ENCODE measurements at regions not wholly inside any gene's neighbourhood (a gene's known extent, or its start where the extent isn't known, plus 50 kb on each side); places are given as distances from the start of the nearest gene placed in this dataset.

- TF ChIP-seq, protein P1, sequence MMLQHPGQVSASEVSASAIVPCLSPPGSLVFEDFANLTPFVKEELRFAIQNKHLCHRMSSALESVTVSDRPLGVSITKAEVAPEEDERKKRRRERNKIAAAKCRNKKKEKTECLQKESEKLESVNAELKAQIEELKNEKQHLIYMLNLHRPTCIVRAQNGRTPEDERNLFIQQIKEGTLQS (IDR thresholded peaks at IDR 0.05) = peak; percentile 73
- TF ChIP-seq, protein P1 (CRISPR knock-in tag; conservative IDR thresholded peaks at IDR 0.05) = no peak
- no peak for TF ChIP-seq ZNF23 (CRISPR knock-in tag; IDR thresholded peaks at IDR 0.05)
- TF ChIP-seq ZBED1 (IDR thresholded peaks at IDR 0.05) = no peak
- no peak for TF ChIP-seq MBD2 (IDR thresholded peaks at IDR 0.05; ENCODE audit: borderline replicate concordance, low read depth)
- TF ChIP-seq CREM (IDR thresholded peaks at IDR 0.05; ENCODE audit: low read depth) = no peak
- no peak for TF ChIP-seq ZKSCAN1 (IDR thresholded peaks at IDR 0.05; ENCODE audit: low read depth, low read length)
- TF ChIP-seq EP400 (IDR thresholded peaks at IDR 0.05) = peak; percentile 42; the same call in 1 of the 2 replicates
- no peak for TF ChIP-seq TAF9B (IDR thresholded peaks at IDR 0.05; ENCODE audit: partially characterized antibody)
- TF ChIP-seq PATZ1 (CRISPR knock-in tag; IDR thresholded peaks at IDR 0.05; ENCODE audit: borderline replicate concordance) = no peak
- no peak for TF ChIP-seq SIRT6 (IDR thresholded peaks at IDR 0.05; ENCODE audit: low read depth, low read length)
- TF ChIP-seq ATF7 (IDR thresholded peaks at IDR 0.05) = peak; percentile 72
- TF ChIP-seq, protein P2, sequence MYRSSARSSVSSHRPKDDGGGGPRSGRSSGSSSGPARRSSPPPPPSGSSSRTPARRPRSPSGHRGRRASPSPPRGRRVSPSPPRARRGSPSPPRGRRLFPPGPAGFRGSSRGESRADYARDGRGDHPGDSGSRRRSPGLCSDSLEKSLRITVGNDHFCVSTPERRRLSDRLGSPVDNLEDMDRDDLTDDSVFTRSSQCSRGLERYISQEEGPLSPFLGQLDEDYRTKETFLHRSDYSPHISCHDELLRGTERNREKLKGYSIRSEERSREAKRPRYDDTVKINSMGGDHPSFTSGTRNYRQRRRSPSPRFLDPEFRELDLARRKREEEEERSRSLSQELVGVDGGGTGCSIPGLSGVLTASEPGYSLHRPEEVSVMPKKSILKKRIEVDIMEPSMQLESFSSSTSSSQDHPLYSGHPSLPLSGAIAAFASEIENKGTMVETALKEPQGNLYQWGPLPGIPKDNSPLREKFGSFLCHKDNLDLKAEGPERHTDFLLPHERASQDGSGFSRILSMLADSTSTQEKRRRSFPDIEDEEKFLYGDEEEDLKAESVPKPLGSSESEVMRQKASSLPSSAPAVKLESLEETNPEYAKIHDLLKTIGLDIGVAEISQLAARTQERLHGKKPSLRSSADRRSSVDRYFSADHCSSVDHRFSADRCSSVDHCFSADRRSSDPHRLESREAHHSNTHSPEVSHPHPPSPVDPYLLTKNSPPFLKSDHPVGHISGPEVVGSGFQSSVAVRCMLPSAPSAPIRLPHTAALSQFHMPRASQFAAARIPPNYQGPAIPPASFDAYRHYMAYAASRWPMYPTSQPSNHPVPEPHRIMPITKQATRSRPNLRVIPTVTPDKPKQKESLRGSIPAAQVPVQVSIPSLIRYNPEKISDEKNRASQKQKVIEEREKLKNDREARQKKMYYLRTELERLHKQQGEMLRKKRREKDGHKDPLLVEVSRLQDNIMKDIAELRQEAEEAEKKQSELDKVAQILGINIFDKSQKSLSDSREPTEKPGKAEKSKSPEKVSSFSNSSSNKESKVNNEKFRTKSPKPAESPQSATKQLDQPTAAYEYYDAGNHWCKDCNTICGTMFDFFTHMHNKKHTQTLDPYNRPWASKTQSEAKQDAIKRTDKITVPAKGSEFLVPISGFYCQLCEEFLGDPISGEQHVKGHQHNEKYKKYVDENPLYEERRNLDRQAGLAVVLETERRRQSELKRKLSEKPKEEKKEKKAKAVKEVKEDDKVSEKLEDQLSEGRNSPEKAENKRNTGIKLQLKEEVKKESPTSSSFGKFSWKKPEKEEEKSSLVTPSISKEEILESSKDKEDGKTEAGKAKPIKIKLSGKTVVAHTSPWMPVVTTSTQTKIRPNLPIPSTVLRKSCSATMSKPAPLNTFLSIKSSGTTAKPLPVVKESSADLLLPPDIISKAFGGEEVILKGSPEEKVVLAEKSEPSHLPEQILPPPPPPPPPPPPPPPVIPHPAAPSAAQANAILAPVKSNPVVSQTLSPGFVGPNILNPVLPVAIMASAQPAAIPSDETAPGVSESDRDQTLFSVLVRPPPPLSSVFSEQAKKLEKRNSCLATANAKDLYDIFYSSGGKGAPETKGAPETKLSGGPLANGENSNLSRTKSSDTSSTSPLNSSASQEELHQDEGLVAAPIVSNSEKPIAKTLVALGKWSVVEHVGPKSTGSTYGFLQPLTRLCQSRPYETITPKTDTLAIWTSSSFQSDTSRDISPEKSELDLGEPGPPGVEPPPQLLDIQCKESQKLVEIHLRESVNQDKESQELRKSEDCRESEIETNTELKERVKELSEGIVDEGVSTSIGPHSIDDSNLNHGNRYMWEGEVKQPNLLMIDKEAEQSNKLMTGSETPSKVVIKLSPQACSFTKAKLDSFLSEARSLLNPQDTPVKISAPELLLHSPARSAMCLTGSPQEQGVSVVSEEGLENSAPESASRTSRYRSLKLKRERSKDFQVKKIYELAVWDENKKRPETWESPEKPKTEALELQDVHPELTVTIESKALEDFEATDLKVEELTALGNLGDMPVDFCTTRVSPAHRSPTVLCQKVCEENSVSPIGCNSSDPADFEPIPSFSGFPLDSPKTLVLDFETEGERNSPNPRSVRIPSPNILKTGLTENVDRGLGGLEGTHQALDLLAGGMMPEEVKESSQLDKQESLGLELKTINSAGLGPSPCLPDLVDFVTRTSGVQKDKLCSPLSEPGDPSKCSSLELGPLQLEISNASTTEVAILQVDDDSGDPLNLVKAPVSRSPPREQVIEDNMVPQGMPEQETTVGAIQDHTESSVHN (IDR thresholded peaks at IDR 0.05; ENCODE audit: borderline replicate concordance in 1 of 2, low read depth in 1 of 2) = no peak
- TF ChIP-seq FOXA1 (IDR thresholded peaks at IDR 0.05; ENCODE audit: borderline replicate concordance) = no peak
- no peak for TF ChIP-seq ZNF512 (tag; IDR thresholded peaks at IDR 0.05)
- TF ChIP-seq ZNF57 (CRISPR knock-in tag; IDR thresholded peaks at IDR 0.05) = no peak
These were observed 117.8 kb upstream of the IRS2 start (continued) for GRCh38 chr13:109904218-109904617.
